ENCODE measurements at regions not wholly inside any gene's neighbourhood (a gene's known extent, or its start where the extent isn't known, plus 50 kb on each side); places are given as distances from the start of the nearest gene placed in this dataset.

- peaks cover 0 to 14% of the 10 kb centered on the region in 2 donors for H3K9me3 Mint-ChIP-seq
- H3K27ac Mint-ChIP-seq = no peak overlapping the region
- H3K36me3 Mint-ChIP-seq = no peaks in the 10 kb centered on the region
- DNase-seq (ENCODE audit: low spot score in 2 of 2) = no peak
- no peak for ATAC-seq
These were observed 112.8 kb upstream of the BOD1 start for GRCh38 chr5:173729079-173729765.

GRCh38 chr5:173730632-173731298 is 114.3 kb upstream of the BOD1 start:
- DNase-seq (ENCODE audit: low spot score in 2 of 2) (no peak), ATAC-seq (no peak)
- H3K36me3 Mint-ChIP-seq = no peaks in the 10 kb centered on the region
- no peak overlapping the region for H3K27ac Mint-ChIP-seq
- H3K9me3 Mint-ChIP-seq = peaks cover 0 to 4% of the 10 kb centered on the region in 2 donors

GRCh38 chr5:173733021-173733420 is 116.6 kb upstream of the BOD1 start:
- Mint-ChIP-seq H3K27ac (no peak overlapping the region), H3K36me3 (no peaks in the 10 kb centered on the region), H3K9me3 (no peaks in the 10 kb centered on the region)
- ATAC-seq = no peak
- no peak for DNase-seq (ENCODE audit: low spot score in 2 of 2)

GRCh38 chr5:173733425-173733824 is 117.0 kb upstream of the BOD1 start:
- no peak for DNase-seq (ENCODE audit: low spot score in 2 of 2)
- ATAC-seq = no peak
- H3K27ac Mint-ChIP-seq = no peak overlapping the region

GRCh38 chr5:173733831-173734501 is 117.5 kb upstream of the BOD1 start:
- Mint-ChIP-seq H3K36me3 (no peaks in the 10 kb centered on the region), H3K27ac (no peak overlapping the region), H3K9me3 (no peaks in the 10 kb centered on the region)
- DNase-seq (ENCODE audit: low spot score in 2 of 2) (no peak), ATAC-seq (no peak)

More at GRCh38 chr5:173733425-173733824, 117.0 kb upstream of the BOD1 start:
- Mint-ChIP-seq H3K36me3 (no peaks in the 10 kb centered on the region), H3K9me3 (no peaks in the 10 kb centered on the region)

GRCh38 chr5:173734716-173735115 is 118.3 kb upstream of the BOD1 start:
- H3K27ac Mint-ChIP-seq = no peak overlapping the region
- ATAC-seq (no peak), DNase-seq (ENCODE audit: low spot score in 2 of 2) (no peak)
- no peaks in the 10 kb centered on the region for H3K36me3 Mint-ChIP-seq
- no peaks in the 10 kb centered on the region for H3K9me3 Mint-ChIP-seq

GRCh38 chr5:173735184-173735583 is 118.7 kb upstream of the BOD1 start:
- no peak for ATAC-seq
- H3K9me3 Mint-ChIP-seq = no peaks in the 10 kb centered on the region
- no peak for DNase-seq (ENCODE audit: low spot score in 2 of 2)
- H3K36me3 Mint-ChIP-seq = no peaks in the 10 kb centered on the region
- no peak overlapping the region for H3K27ac Mint-ChIP-seq

GRCh38 chr5:173735691-173736090 is 119.2 kb upstream of the BOD1 start:
- no peak for ATAC-seq
- Mint-ChIP-seq H3K9me3 (no peaks in the 10 kb centered on the region), H3K27ac (no peak overlapping the region), H3K36me3 (no peaks in the 10 kb centered on the region)
- no peak for DNase-seq (ENCODE audit: low spot score in 2 of 2)

- no peaks in the 10 kb centered on the region for H3K9me3 Mint-ChIP-seq
- H3K27ac Mint-ChIP-seq = no peak overlapping the region
- H3K36me3 Mint-ChIP-seq = no peaks in the 10 kb centered on the region
- ATAC-seq (no peak), DNase-seq (ENCODE audit: low spot score in 2 of 2) (no peak)
These were observed 119.9 kb upstream of the BOD1 start for GRCh38 chr5:173736374-173736773.

GRCh38 chr5:173736923-173737412 is 120.5 kb upstream of the BOD1 start:
- Mint-ChIP-seq H3K27ac (no peak overlapping the region), H3K9me3 (no peaks in the 10 kb centered on the region), H3K36me3 (no peaks in the 10 kb centered on the region)
- DNase-seq (ENCODE audit: low spot score in 2 of 2) = no peak
- ATAC-seq = no peak

- no peak for DNase-seq (ENCODE audit: low spot score in 2 of 2)
- no peaks in the 10 kb centered on the region for H3K9me3 Mint-ChIP-seq
- H3K27ac Mint-ChIP-seq = no peak overlapping the region
- H3K36me3 Mint-ChIP-seq = no peaks in the 10 kb centered on the region
- no peak for ATAC-seq
These were observed 123.3 kb upstream of the BOD1 start for GRCh38 chr5:173739741-173740140.

GRCh38 chr5:173740400-173740799 is 124.0 kb upstream of the BOD1 start:
- Mint-ChIP-seq H3K27ac (no peak overlapping the region), H3K36me3 (no peaks in the 10 kb centered on the region), H3K9me3 (no peaks in the 10 kb centered on the region)
- ATAC-seq (no peak), DNase-seq (ENCODE audit: low spot score in 2 of 2) (no peak)

GRCh38 chr5:173741087-173741486 is 124.6 kb upstream of the BOD1 start:
- ATAC-seq (no peak), DNase-seq (ENCODE audit: low spot score in 2 of 2) (no peak)
- no peaks in the 10 kb centered on the region for H3K36me3 Mint-ChIP-seq
- H3K27ac Mint-ChIP-seq = peak overlapping the region; percentile 64 to 67
- H3K9me3 Mint-ChIP-seq = no peaks in the 10 kb centered on the region

- Mint-ChIP-seq H3K9me3 (no peaks in the 10 kb centered on the region), H3K27ac (no peak overlapping the region), H3K36me3 (no peaks in the 10 kb centered on the region)
- ATAC-seq (no peak), DNase-seq (ENCODE audit: low spot score in 2 of 2) (no peak)
These were observed 125.4 kb upstream of the BOD1 start for GRCh38 chr5:173741729-173742431.

- H3K9me3 Mint-ChIP-seq = no peaks in the 10 kb centered on the region
- no peaks in the 10 kb centered on the region for H3K36me3 Mint-ChIP-seq
- no peak overlapping the region for H3K27ac Mint-ChIP-seq
- ATAC-seq = peak; percentile 55 to 97
- DNase-seq (ENCODE audit: low spot score in 2 of 2) = peak in 1 of 2 donors; percentile 6
These were observed 126.0 kb upstream of the BOD1 start for GRCh38 chr5:173742432-173742816.

- no peaks in the 10 kb centered on the region for H3K9me3 Mint-ChIP-seq
- DNase-seq (ENCODE audit: low spot score in 2 of 2) (no peak), ATAC-seq (no peak)
- no peak overlapping the region for H3K27ac Mint-ChIP-seq
- H3K36me3 Mint-ChIP-seq = no peaks in the 10 kb centered on the region
These were observed 127.3 kb upstream of the BOD1 start for GRCh38 chr5:173743641-173744343.
